ENCODE measurements at regions not wholly inside any gene's neighbourhood (a gene's known extent, or its start where the extent isn't known, plus 50 kb on each side); places are given as distances from the start of the nearest gene placed in this dataset.
A peak's percentile ranks its signal among the peaks of the same experiment; 100 is the strongest.

GRCh38 chr2:239678666-239679296 lies 278.0 kb upstream of the HDAC4 start:
- Histone ChIP-seq H3K27ac (ENCODE audit: low read depth, low read length) (no peak overlapping the region), H3K4me1 (ENCODE audit: insufficient read depth, low read length) (no peaks in the 10 kb centered on the region), H3K36me3 (ENCODE audit: insufficient read depth, low read length) (no peaks in the 10 kb centered on the region), H3K9me3 (ENCODE audit: low read length) (no peaks in the 10 kb centered on the region), H3K27me3 (ENCODE audit: insufficient read depth, low read length, poor library complexity, severe bottlenecking) (no peaks in the 10 kb centered on the region), H3K4me3 (ENCODE audit: low read length) (no peak overlapping the region)
- peak overlapping the region in 1 of 8 donors; percentile 42 for H3K27ac Mint-ChIP-seq
- H3K4me3 Mint-ChIP-seq, result no peak overlapping the region
- peaks cover 0 to 5% (median 0%) of the 10 kb centered on the region in 3 donors for H3K36me3 Mint-ChIP-seq
- ChIA-PET POLR2A (no interaction called here), CTCF (no interaction called here)
- H3K9me3 Mint-ChIP-seq, result peaks cover 2 to 7% (median 4%) of the 10 kb centered on the region in 5 donors
- DNase-seq, result no peak
- H3K27me3 Mint-ChIP-seq, result peaks cover 14 to 25% of the 10 kb centered on the region in 2 donors
- H3K4me1 Mint-ChIP-seq, result peaks cover 0 to 2% (median 0%) of the 10 kb centered on the region in 3 donors

GRCh38 chr2:239678186-239678490 lies 277.3 kb upstream of the HDAC4 start:
- peaks cover 0 to 2% (median 0%) of the 10 kb centered on the region in 3 donors for H3K4me1 Mint-ChIP-seq
- no peak overlapping the region for H3K27ac ChIP-seq (ENCODE audit: low read depth, low read length)
- H3K27me3 Mint-ChIP-seq, result peaks cover 11 to 22% of the 10 kb centered on the region in 2 donors
- peaks cover 2 to 7% (median 4%) of the 10 kb centered on the region in 5 donors for H3K9me3 Mint-ChIP-seq
- ChIA-PET POLR2A (no interaction called here), CTCF (no interaction called here)
- H3K4me1 ChIP-seq (ENCODE audit: insufficient read depth, low read length), result no peaks in the 10 kb centered on the region
- H3K27me3 ChIP-seq (ENCODE audit: insufficient read depth, low read length, poor library complexity, severe bottlenecking), result no peaks in the 10 kb centered on the region
- peaks cover 0 to 5% (median 0%) of the 10 kb centered on the region in 3 donors for H3K36me3 Mint-ChIP-seq
- no peak overlapping the region for H3K4me3 ChIP-seq (ENCODE audit: low read length)
- no peak overlapping the region for H3K27ac Mint-ChIP-seq
- H3K4me3 Mint-ChIP-seq, result no peak overlapping the region
- H3K9me3 ChIP-seq (ENCODE audit: low read length), result no peaks in the 10 kb centered on the region
- no peaks in the 10 kb centered on the region for H3K36me3 ChIP-seq (ENCODE audit: insufficient read depth, low read length)
- no peak for DNase-seq

- H3K9me3 ChIP-seq (ENCODE audit: low read length), result no peaks in the 10 kb centered on the region
- H3K36me3 Mint-ChIP-seq, result peaks cover 0 to 1% (median 0%) of the 10 kb centered on the region in 3 donors
- peaks cover 0 to 2% (median 0%) of the 10 kb centered on the region in 3 donors for H3K4me1 Mint-ChIP-seq
- CTCF ChIA-PET, result no interaction called here
- POLR2A ChIA-PET, result no interaction called here
- H3K4me3 Mint-ChIP-seq, result no peak overlapping the region
- no peaks in the 10 kb centered on the region for H3K4me1 ChIP-seq (ENCODE audit: insufficient read depth, low read length)
- no peak for DNase-seq
- peaks cover 8 to 17% of the 10 kb centered on the region in 2 donors for H3K27me3 Mint-ChIP-seq
- H3K36me3 ChIP-seq (ENCODE audit: insufficient read depth, low read length), result no peaks in the 10 kb centered on the region
- H3K27me3 ChIP-seq (ENCODE audit: insufficient read depth, low read length, poor library complexity, severe bottlenecking), result no peaks in the 10 kb centered on the region
- H3K9me3 Mint-ChIP-seq, result peaks cover 0 to 6% (median 2%) of the 10 kb centered on the region in 5 donors
- no peak overlapping the region for H3K27ac Mint-ChIP-seq
- H3K4me3 ChIP-seq (ENCODE audit: low read length), result no peak overlapping the region
- H3K27ac ChIP-seq (ENCODE audit: low read depth, low read length), result no peak overlapping the region
These were observed 276.8 kb upstream of the HDAC4 start for GRCh38 chr2:239677453-239678185.

- no peaks in the 10 kb centered on the region for H3K4me1 ChIP-seq (ENCODE audit: insufficient read depth, low read length)
- Mint-ChIP-seq H3K4me3 (no peak overlapping the region), H3K36me3 (no peaks in the 10 kb centered on the region), H3K4me1 (peaks cover 0 to 2% (median 0%) of the 10 kb centered on the region in 3 donors), H3K27ac (no peak overlapping the region), H3K9me3 (peaks cover 0 to 4% (median 0%) of the 10 kb centered on the region in 5 donors), H3K27me3 (peaks cover 6 to 13% of the 10 kb centered on the region in 2 donors)
- H3K4me3 ChIP-seq (ENCODE audit: low read length), result no peak overlapping the region
- no peaks in the 10 kb centered on the region for H3K27me3 ChIP-seq (ENCODE audit: insufficient read depth, low read length, poor library complexity, severe bottlenecking)
- CTCF ChIA-PET, result no interaction called here
- H3K27ac ChIP-seq (ENCODE audit: low read depth, low read length), result no peak overlapping the region
- DNase-seq, result no peak
- POLR2A ChIA-PET, result no interaction called here
- H3K9me3 ChIP-seq (ENCODE audit: low read length), result no peaks in the 10 kb centered on the region
- H3K36me3 ChIP-seq (ENCODE audit: insufficient read depth, low read length), result no peaks in the 10 kb centered on the region
These were observed 276.1 kb upstream of the HDAC4 start for GRCh38 chr2:239676716-239677452.

GRCh38 chr2:239675826-239676715 lies 275.3 kb upstream of the HDAC4 start:
- ChIA-PET POLR2A (no interaction called here), CTCF (no interaction called here)
- H3K27me3 Mint-ChIP-seq, result peaks cover 6 to 12% of the 10 kb centered on the region in 2 donors
- Histone ChIP-seq H3K9me3 (ENCODE audit: low read length) (no peaks in the 10 kb centered on the region), H3K36me3 (ENCODE audit: insufficient read depth, low read length) (no peaks in the 10 kb centered on the region), H3K4me3 (ENCODE audit: low read length) (no peak overlapping the region), H3K27ac (ENCODE audit: low read depth, low read length) (no peak overlapping the region), H3K4me1 (ENCODE audit: insufficient read depth, low read length) (no peaks in the 10 kb centered on the region), H3K27me3 (ENCODE audit: insufficient read depth, low read length, poor library complexity, severe bottlenecking) (no peaks in the 10 kb centered on the region)
- H3K4me1 Mint-ChIP-seq, result peaks cover 0 to 2% (median 0%) of the 10 kb centered on the region in 3 donors
- peaks cover 0 to 2% (median 0%) of the 10 kb centered on the region in 5 donors for H3K9me3 Mint-ChIP-seq
- H3K4me3 Mint-ChIP-seq, result no peak overlapping the region
- no peaks in the 10 kb centered on the region for H3K36me3 Mint-ChIP-seq
- DNase-seq, result no peak
- no peak overlapping the region for H3K27ac Mint-ChIP-seq

GRCh38 chr2:239674981-239675825 lies 274.4 kb upstream of the HDAC4 start:
- H3K4me3 ChIP-seq (ENCODE audit: low read length), result no peak overlapping the region
- no peak for DNase-seq
- no peaks in the 10 kb centered on the region for H3K9me3 ChIP-seq (ENCODE audit: low read length)
- H3K27me3 ChIP-seq (ENCODE audit: insufficient read depth, low read length, poor library complexity, severe bottlenecking), result no peaks in the 10 kb centered on the region
- ChIA-PET POLR2A (no interaction called here), CTCF (no interaction called here)
- Mint-ChIP-seq H3K27ac (peak overlapping the region in 1 of 8 donors; percentile 89), H3K4me1 (peaks cover 0 to 2% (median 0%) of the 10 kb centered on the region in 3 donors), H3K27me3 (peaks cover 7 to 11% of the 10 kb centered on the region in 2 donors), H3K4me3 (no peak overlapping the region), H3K36me3 (no peaks in the 10 kb centered on the region), H3K9me3 (peaks cover 0 to 2% (median 0%) of the 10 kb centered on the region in 5 donors)
- H3K36me3 ChIP-seq (ENCODE audit: insufficient read depth, low read length), result no peaks in the 10 kb centered on the region
- no peak overlapping the region for H3K27ac ChIP-seq (ENCODE audit: low read depth, low read length)
- H3K4me1 ChIP-seq (ENCODE audit: insufficient read depth, low read length), result no peaks in the 10 kb centered on the region

All from CD8-positive, alpha-beta memory T cell (primary cell).